IPS-15b (cell line): ENCODE measurements at regions not wholly inside any gene's neighbourhood (a gene's known extent, or its start where the extent isn't known, plus 50 kb on each side); places are given as distances from the start of the nearest gene placed in this dataset.

Source experiments
- H3K27me3 ChIP-seq: one replicate; pipeline ENCODE4 v1.6.1; 2013; ENCODE audit warnings: low read length; ENCODE audit not compliant: control insufficient read depth, insufficient read depth
- H3K36me3 ChIP-seq: one replicate; pipeline ENCODE4 v1.6.1; 2013; ENCODE audit warnings: low read length; ENCODE audit not compliant: control insufficient read depth, insufficient read depth
- H3K4me1 ChIP-seq: one replicate; pipeline ENCODE4 v1.6.1; 2013; ENCODE audit warnings: mild to moderate bottlenecking, low read length; ENCODE audit not compliant: control insufficient read depth, insufficient read depth
- H3K4me3 ChIP-seq: one replicate; pipeline ENCODE4 v1.5.1; 2013; ENCODE audit warnings: low read depth, low read length
- H3K9ac ChIP-seq: one replicate; pipeline ENCODE4 v1.6.1; 2013; ENCODE audit warnings: low read depth, mild to moderate bottlenecking, low read length
- H3K9me3 ChIP-seq: one replicate; pipeline ENCODE4 v1.6.1; 2013; ENCODE audit warnings: mild to moderate bottlenecking, low read length; ENCODE audit not compliant: control insufficient read depth, insufficient read depth

DNA sequence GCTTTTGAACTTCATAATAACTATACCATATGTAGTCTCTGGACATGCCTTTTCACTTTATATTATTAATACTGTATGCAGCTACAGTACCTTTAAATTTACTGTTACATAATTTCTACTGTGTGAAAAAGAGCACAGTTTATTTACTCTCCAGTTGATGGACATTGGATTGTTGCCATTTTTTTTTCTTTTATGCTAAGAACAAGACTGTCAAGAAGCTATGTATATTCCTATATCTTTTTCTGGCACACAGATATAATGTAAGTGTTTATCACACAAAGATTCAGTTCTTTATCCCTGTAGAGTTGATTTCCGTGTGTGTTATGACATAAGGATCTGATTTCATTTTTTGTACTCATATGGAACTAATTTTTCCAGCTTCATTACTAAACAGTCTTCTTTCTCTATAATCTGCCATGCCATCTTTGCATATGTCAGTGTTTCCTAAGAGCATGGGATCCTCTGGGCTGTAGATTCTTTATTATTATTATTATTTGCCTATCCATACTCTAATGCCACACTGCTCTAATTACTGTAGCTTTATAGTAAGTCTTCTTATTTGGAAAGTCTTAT, 593.0 kb upstream of the ATP2B1 start:
- no peaks in the 10 kb centered on the region for H3K27me3 ChIP-seq
- H3K9ac ChIP-seq, result no peak overlapping the region
- no peak overlapping the region for H3K4me3 ChIP-seq
- H3K9me3 ChIP-seq, result no peaks in the 10 kb centered on the region
- no peaks in the 10 kb centered on the region for H3K4me1 ChIP-seq
- H3K36me3 ChIP-seq, result no peaks in the 10 kb centered on the region

- H3K27me3 ChIP-seq, result no peaks in the 10 kb centered on the region
- no peak overlapping the region for H3K9ac ChIP-seq
- no peaks in the 10 kb centered on the region for H3K36me3 ChIP-seq
These were observed 592.5 kb upstream of the ATP2B1 start for GRCh38 chr12:90301095-90301494.

GRCh38 chr12:90299666-90300065, 591.0 kb upstream of the ATP2B1 start:
- no peaks in the 10 kb centered on the region for H3K9me3 ChIP-seq
- H3K36me3 ChIP-seq, result no peaks in the 10 kb centered on the region
- no peak overlapping the region for H3K9ac ChIP-seq
- H3K4me1 ChIP-seq, result no peaks in the 10 kb centered on the region
- no peaks in the 10 kb centered on the region for H3K27me3 ChIP-seq
- no peak overlapping the region for H3K4me3 ChIP-seq

More at GRCh38 chr12:90301095-90301494, 592.5 kb upstream of the ATP2B1 start:
- H3K4me3 ChIP-seq, result no peak overlapping the region
- H3K4me1 ChIP-seq, result no peaks in the 10 kb centered on the region
- H3K9me3 ChIP-seq, result no peaks in the 10 kb centered on the region

- H3K27me3 ChIP-seq, result no peaks in the 10 kb centered on the region
- no peak overlapping the region for H3K9ac ChIP-seq
- no peak overlapping the region for H3K4me3 ChIP-seq
- H3K36me3 ChIP-seq, result no peaks in the 10 kb centered on the region
- H3K4me1 ChIP-seq, result no peaks in the 10 kb centered on the region
- H3K9me3 ChIP-seq, result no peaks in the 10 kb centered on the region
These were observed 590.5 kb upstream of the ATP2B1 start for GRCh38 chr12:90299121-90299520.

DNA sequence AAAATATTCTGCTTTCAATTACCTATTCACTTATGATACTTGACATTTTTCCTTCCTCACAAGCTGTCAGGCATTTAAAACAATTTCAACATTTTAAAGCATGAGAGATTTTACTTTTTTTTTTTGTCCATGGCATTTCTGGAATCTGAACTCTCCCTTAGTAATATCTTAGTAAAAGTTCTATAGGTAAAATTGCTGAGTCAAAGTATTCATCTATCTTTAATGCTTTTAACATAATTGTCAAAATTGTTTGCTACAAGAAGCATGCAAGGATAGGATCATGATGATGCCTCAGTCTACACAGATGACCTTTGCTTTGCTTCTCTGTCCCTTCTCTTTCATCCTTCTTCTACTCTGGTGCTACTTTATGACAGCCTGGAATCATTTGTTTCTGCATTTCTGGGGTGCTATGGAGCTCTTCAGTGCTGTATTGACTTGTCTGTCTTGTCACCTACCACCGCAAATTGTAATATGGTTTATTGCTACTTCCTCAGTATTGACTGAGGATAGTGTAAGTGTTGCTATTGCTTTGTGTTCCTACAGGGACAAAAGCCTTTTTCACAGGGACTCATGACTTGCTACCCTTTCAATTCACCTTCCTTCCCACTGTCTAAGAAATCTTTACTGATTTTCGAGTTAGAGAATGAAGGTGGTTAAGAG, 589.8 kb upstream of the ATP2B1 start:
- Histone ChIP-seq H3K9me3 (no peaks in the 10 kb centered on the region), H3K4me1 (no peaks in the 10 kb centered on the region)

DNA sequence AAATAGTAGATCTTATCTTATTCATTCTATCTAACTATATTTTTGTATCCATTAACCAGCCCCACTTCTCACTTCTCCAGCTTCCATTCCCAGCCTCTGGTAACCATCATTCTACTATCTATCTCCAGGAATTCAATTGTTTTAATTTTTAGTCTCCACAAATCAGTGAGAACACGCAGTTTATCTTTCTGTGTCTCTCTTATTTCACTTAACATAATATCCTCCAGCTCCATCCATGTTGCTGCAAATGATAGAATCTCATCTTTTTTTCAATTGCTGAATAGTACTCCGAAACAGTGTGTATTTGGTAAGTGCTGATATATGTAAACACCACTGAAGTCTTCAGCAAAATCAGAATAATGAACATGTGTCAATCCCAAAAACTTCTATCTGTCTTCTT, 587.2 kb upstream of the ATP2B1 start:
- H3K9ac ChIP-seq, result no peak overlapping the region
- peaks cover under 1% of the 10 kb centered on the region for H3K4me1 ChIP-seq
- no peak overlapping the region for H3K4me3 ChIP-seq
- H3K9me3 ChIP-seq, result no peaks in the 10 kb centered on the region
- H3K36me3 ChIP-seq, result no peaks in the 10 kb centered on the region
- no peaks in the 10 kb centered on the region for H3K27me3 ChIP-seq

More for the DNA sequence above, 589.8 kb upstream of the ATP2B1 start:
- H3K4me3 ChIP-seq, result no peak overlapping the region
- no peak overlapping the region for H3K9ac ChIP-seq
- no peaks in the 10 kb centered on the region for H3K27me3 ChIP-seq
- no peaks in the 10 kb centered on the region for H3K36me3 ChIP-seq

- H3K4me3 ChIP-seq, result no peak overlapping the region
- H3K9ac ChIP-seq, result no peak overlapping the region
- H3K4me1 ChIP-seq, result peaks cover 4% of the 10 kb centered on the region
- no peaks in the 10 kb centered on the region for H3K36me3 ChIP-seq
- H3K9me3 ChIP-seq, result no peaks in the 10 kb centered on the region
- no peaks in the 10 kb centered on the region for H3K27me3 ChIP-seq
These were observed 583.5 kb upstream of the ATP2B1 start for GRCh38 chr12:90292183-90292582.

- Histone ChIP-seq H3K9ac (no peak overlapping the region), H3K9me3 (no peaks in the 10 kb centered on the region), H3K36me3 (no peaks in the 10 kb centered on the region), H3K4me1 (peaks cover 4% of the 10 kb centered on the region), H3K27me3 (no peaks in the 10 kb centered on the region), H3K4me3 (no peak overlapping the region)
These were observed 582.6 kb upstream of the ATP2B1 start for GRCh38 chr12:90290980-90291975.

DNA sequence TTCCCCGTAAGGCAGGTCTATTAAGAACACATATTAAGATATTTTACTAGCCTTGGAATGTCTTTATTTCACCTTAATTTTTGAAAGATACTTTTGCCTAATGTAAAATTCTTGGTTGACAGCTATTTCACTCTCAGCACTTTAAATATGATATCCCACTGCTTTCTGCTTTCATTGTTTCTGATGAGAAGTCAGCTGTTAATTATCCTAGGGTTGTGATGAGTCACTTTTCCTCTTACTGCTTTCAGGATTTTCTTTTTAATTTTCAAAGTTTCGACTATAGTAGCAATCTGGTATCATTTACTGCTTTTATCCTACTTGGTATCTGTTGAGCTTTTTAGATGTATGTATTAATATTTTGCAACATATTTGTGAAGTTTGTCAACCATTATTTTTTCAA, 578.9 kb upstream of the ATP2B1 start:
- Histone ChIP-seq H3K9me3 (no peaks in the 10 kb centered on the region), H3K27me3 (no peaks in the 10 kb centered on the region), H3K4me3 (no peak overlapping the region), H3K36me3 (no peaks in the 10 kb centered on the region), H3K9ac (no peak overlapping the region), H3K4me1 (peaks cover 4% of the 10 kb centered on the region)

GRCh38 chr12:90281154-90281868, 572.7 kb upstream of the ATP2B1 start:
- H3K27me3 ChIP-seq, result no peaks in the 10 kb centered on the region
- no peak overlapping the region for H3K9ac ChIP-seq
- no peaks in the 10 kb centered on the region for H3K4me1 ChIP-seq

GRCh38 chr12:90280564-90281058, 572.0 kb upstream of the ATP2B1 start:
- Histone ChIP-seq H3K4me1 (no peaks in the 10 kb centered on the region), H3K9ac (no peak overlapping the region), H3K27me3 (no peaks in the 10 kb centered on the region), H3K9me3 (no peaks in the 10 kb centered on the region), H3K4me3 (no peak overlapping the region), H3K36me3 (no peaks in the 10 kb centered on the region)

More at GRCh38 chr12:90281154-90281868, 572.7 kb upstream of the ATP2B1 start:
- no peaks in the 10 kb centered on the region for H3K36me3 ChIP-seq
- no peak overlapping the region for H3K4me3 ChIP-seq
- H3K9me3 ChIP-seq, result no peaks in the 10 kb centered on the region
